ENCODE measurements at regions not wholly inside any gene's neighbourhood (a gene's known extent, or its start where the extent isn't known, plus 50 kb on each side); places are given as distances from the start of the nearest gene placed in this dataset.

DNA sequence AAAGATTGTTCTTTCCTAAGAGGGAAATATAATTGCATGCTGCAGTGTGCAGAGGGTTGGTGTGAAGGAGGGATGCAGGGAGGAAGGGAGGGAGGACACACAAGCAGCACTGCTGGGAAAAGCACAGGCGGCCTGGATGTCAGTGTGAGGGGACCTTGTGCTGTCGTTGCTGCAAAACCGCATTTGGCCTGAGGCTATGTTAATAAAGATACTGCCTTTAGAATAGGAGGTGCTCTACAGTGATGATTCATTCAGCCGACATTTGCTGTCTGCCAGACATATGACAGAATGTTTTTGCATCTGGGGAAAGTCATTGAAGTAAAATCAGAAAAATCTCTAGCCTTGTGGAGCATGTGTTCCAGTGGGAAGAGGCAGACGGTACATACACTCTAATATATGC, 50.5 kb upstream of the TRIM26 start:
- intact Hi-C loops (cut with DNase I), result no loop called here
- Histone ChIP-seq H3K27me3 (no peaks in the 10 kb centered on the region), H3K27ac (no peak overlapping the region), H3K36me3 (no peaks in the 10 kb centered on the region), H3K4me3 (no peak overlapping the region), H3K4me1 (peaks cover 0 to 5% (median 0%) of the 10 kb centered on the region in 4 donors), H3K9me3 (no peaks in the 10 kb centered on the region)
- ATAC-seq (no peak), DNase-seq (no peak)
- TF ChIP-seq POLR2A (IDR thresholded peaks at IDR 0.05), result no peak
- TF ChIP-seq, protein P1, sequence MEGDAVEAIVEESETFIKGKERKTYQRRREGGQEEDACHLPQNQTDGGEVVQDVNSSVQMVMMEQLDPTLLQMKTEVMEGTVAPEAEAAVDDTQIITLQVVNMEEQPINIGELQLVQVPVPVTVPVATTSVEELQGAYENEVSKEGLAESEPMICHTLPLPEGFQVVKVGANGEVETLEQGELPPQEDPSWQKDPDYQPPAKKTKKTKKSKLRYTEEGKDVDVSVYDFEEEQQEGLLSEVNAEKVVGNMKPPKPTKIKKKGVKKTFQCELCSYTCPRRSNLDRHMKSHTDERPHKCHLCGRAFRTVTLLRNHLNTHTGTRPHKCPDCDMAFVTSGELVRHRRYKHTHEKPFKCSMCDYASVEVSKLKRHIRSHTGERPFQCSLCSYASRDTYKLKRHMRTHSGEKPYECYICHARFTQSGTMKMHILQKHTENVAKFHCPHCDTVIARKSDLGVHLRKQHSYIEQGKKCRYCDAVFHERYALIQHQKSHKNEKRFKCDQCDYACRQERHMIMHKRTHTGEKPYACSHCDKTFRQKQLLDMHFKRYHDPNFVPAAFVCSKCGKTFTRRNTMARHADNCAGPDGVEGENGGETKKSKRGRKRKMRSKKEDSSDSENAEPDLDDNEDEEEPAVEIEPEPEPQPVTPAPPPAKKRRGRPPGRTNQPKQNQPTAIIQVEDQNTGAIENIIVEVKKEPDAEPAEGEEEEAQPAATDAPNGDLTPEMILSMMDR (IDR thresholded peaks at IDR 0.05), result no peak
- 77% methylated on average over 4 of the region's 5 CpGs for WGBS (ENCODE audit: insufficient coverage, low coverage, low lambda C conversion rate, missing lambda C conversion rate)
